ENCODE measurements at regions not wholly inside any gene's neighbourhood (a gene's known extent, or its start where the extent isn't known, plus 50 kb on each side); places are given as distances from the start of the nearest gene placed in this dataset.
"Not testable (repeated sequence)": the region's sequence is repeated elsewhere in the genome, so short reads cannot be mapped to it uniquely, and the experiment has no call there.

DNA sequence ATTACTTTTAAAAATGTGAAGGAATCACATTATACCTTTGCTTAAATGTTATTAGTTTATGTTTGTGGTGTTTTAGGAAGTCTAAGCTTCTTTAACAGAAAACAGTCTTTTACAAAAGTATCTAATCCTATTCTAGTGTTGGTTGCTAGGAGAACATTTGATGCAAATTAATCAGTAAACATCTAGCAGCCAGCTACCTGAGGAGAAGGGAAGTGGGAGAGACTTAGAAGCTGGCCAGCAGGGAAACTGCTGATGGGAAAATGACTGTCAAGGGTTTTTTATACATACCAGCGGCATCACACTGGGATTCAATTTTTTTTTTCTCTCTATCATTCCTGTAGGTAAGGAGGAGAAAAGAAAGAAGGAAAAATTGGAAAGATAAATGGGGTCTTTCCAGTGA, 686.0 kb upstream of the MMS22L start:
- TF ChIP-seq, protein P1, sequence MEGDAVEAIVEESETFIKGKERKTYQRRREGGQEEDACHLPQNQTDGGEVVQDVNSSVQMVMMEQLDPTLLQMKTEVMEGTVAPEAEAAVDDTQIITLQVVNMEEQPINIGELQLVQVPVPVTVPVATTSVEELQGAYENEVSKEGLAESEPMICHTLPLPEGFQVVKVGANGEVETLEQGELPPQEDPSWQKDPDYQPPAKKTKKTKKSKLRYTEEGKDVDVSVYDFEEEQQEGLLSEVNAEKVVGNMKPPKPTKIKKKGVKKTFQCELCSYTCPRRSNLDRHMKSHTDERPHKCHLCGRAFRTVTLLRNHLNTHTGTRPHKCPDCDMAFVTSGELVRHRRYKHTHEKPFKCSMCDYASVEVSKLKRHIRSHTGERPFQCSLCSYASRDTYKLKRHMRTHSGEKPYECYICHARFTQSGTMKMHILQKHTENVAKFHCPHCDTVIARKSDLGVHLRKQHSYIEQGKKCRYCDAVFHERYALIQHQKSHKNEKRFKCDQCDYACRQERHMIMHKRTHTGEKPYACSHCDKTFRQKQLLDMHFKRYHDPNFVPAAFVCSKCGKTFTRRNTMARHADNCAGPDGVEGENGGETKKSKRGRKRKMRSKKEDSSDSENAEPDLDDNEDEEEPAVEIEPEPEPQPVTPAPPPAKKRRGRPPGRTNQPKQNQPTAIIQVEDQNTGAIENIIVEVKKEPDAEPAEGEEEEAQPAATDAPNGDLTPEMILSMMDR (conservative IDR thresholded peaks at IDR 0.05), result no peak
- H3K27ac ChIP-seq, result no peak overlapping the region

GRCh38 chr6:97977084-97977483, 694.1 kb upstream of the MMS22L start:
- no peak overlapping the region for H3K27ac ChIP-seq
- TF ChIP-seq, protein P1 (conservative IDR thresholded peaks at IDR 0.05), result no peak

GRCh38 chr6:97978855-97979271, 695.8 kb upstream of the MMS22L start:
- no peak overlapping the region for H3K27ac ChIP-seq
- TF ChIP-seq, protein P1 (conservative IDR thresholded peaks at IDR 0.05), result peak; percentile 64

DNA sequence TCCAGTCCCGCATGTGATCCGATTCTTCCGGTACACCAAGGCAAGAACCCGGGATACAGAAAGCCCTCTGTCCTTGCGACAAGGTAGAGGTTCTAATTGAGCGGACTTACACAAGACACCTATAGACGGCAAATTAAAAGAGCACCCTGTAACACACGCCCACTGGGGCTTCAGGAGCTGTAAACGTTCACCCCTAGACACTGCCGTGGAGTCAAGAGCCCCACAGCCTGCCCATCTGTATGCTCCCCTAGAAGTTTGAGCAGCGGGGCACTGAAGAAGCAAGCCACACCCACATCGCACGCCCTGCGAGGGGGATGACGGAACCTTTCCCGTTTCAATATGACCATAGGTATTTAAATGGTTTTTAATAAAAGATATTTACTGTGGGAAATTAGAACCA, 696.3 kb upstream of the MMS22L start:
- TF ChIP-seq, protein P1 (conservative IDR thresholded peaks at IDR 0.05), result peak; percentile 16; the same call in 1 of the 2 replicates
- not testable (repeated sequence) for H3K27ac ChIP-seq

DNA sequence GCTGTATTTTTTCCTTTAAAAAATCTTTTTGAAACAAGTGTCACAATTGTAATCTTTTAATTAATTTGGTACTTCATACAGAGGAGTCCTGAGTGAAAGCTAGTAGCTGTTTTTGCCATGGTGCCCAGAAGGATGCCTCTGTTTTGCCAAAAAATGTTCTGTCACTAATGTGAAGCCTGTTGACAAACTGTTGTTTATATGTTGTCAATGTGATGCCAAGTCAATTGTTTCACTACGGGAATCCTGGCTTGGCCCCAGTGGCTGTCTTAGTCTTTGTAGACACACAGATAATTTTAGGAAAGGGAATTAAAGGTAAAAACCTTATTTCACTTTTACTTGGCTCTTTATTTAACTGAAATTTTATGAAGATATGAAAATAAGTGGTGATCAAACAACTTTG, 706.4 kb upstream of the MMS22L start:
- TF ChIP-seq, protein P1 (conservative IDR thresholded peaks at IDR 0.05), result no peak
- H3K27ac ChIP-seq, result no peak overlapping the region

- no peak overlapping the region for H3K27ac ChIP-seq
- TF ChIP-seq, protein P1 (conservative IDR thresholded peaks at IDR 0.05), result no peak
Measured at GRCh38 chr6:97995158-97995557, 712.1 kb upstream of the MMS22L start.

- TF ChIP-seq, protein P1 (conservative IDR thresholded peaks at IDR 0.05), result no peak
- no peak overlapping the region for H3K27ac ChIP-seq
Measured at GRCh38 chr6:98002678-98003077, 719.7 kb upstream of the MMS22L start.
